ENCODE measurements at regions not wholly inside any gene's neighbourhood (a gene's known extent, or its start where the extent isn't known, plus 50 kb on each side); places are given as distances from the start of the nearest gene placed in this dataset.

DNA sequence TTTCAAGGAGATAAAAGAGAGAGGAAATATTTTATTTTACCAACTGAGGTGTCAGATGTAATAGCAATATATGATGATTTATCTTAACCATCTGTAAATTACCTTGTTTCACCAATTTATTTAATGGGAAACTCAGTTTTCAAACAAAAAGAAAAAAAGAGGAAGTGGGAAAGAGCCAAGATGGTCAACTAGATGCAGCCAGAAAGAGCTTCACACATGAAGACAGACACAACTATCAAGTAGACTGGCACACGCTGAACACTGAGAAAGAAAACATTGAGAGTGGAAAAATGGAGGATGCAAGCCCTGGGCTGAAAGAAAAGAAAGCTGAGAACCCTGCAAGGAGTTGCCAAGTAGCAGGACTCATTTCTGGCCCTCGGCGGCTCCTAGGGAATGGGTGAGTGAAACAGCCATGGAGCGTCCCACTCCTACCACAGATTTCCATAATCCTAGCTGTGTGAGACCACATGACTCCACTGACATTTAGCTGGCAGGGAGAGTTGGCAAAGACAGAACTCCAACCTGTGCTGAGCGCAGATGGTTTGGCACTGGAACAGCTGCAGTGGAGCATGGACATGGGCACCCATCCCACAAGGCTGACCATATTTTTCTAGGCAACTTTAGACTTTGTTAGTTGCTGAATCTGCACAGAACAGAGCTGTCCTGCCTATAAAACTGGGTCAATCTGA lies 409.3 kb downstream of the FAM47B start:
- H3K79me2 ChIP-seq (ENCODE audit: low read depth) = no peaks in the 10 kb centered on the region
- H2AFZ ChIP-seq = no peak overlapping the region
- CTCF ChIA-PET = no interaction called here
- no peak overlapping the region for H3K27ac ChIP-seq
- TF ChIP-seq EZH2 (IDR thresholded peaks at IDR 0.05; ENCODE audit: low read depth) = no peak
- TF ChIP-seq, protein P1, sequence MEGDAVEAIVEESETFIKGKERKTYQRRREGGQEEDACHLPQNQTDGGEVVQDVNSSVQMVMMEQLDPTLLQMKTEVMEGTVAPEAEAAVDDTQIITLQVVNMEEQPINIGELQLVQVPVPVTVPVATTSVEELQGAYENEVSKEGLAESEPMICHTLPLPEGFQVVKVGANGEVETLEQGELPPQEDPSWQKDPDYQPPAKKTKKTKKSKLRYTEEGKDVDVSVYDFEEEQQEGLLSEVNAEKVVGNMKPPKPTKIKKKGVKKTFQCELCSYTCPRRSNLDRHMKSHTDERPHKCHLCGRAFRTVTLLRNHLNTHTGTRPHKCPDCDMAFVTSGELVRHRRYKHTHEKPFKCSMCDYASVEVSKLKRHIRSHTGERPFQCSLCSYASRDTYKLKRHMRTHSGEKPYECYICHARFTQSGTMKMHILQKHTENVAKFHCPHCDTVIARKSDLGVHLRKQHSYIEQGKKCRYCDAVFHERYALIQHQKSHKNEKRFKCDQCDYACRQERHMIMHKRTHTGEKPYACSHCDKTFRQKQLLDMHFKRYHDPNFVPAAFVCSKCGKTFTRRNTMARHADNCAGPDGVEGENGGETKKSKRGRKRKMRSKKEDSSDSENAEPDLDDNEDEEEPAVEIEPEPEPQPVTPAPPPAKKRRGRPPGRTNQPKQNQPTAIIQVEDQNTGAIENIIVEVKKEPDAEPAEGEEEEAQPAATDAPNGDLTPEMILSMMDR (conservative IDR thresholded peaks at IDR 0.05) = no peak
- BruUV-seq (replicated peaks) = no TSS peak
- no peaks in the 10 kb centered on the region for H3K27me3 ChIP-seq (ENCODE audit: insufficient read depth, low read depth)
- no peaks in the 10 kb centered on the region for H3K36me3 ChIP-seq (ENCODE audit: low read depth)
- H3K9me2 ChIP-seq (ENCODE audit: insufficient read depth) = no peaks in the 10 kb centered on the region
- POLR2A ChIA-PET (ENCODE audit: unreplicated experiment) = no interaction called here
- no peaks in the 10 kb centered on the region for H4K20me1 ChIP-seq (ENCODE audit: insufficient read depth)
- no peak for DNase-seq
- H3K4me1 ChIP-seq (replicated peaks; ENCODE audit: insufficient read depth) = no peaks in the 10 kb centered on the region
- no peak overlapping the region for H3K4me3 ChIP-seq
- H3K9me3 ChIP-seq (ENCODE audit: insufficient read depth, low read depth) = no peaks in the 10 kb centered on the region
- no peak overlapping the region for H3K4me2 ChIP-seq
- intact Hi-C loops (cut with micrococcal nuclease; ENCODE audit: unreplicated experiment) = no loop called here
- no peaks in the 10 kb centered on the region for H3F3A ChIP-seq (ENCODE audit: insufficient read depth, low read depth)

DNA sequence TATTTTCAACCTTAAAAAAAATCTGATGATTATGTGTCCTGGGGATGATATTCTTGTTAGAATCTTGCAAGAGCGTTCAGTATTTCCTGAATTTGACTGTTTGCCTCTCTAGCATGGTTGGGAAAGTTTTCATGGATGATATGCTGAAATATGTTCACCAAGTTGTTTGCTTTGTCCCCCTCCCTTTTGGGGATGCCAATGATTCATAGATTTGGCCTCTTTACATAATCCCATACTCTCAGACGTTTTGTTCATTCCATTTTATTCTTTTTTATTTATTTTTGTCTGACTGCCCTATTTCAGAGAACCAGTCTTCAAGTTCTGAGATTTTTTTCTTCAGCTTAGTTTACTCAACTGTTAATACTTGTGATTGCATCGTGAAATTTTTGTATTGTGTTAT lies 415.1 kb downstream of the FAM47B start:
- Histone ChIP-seq H3F3A (ENCODE audit: insufficient read depth, low read depth) (no peaks in the 10 kb centered on the region), H2AFZ (no peak overlapping the region), H3K36me3 (ENCODE audit: low read depth) (no peaks in the 10 kb centered on the region), H3K27ac (no peak overlapping the region), H3K79me2 (ENCODE audit: low read depth) (no peaks in the 10 kb centered on the region), H3K27me3 (ENCODE audit: insufficient read depth, low read depth) (no peaks in the 10 kb centered on the region), H3K9me2 (ENCODE audit: insufficient read depth) (no peaks in the 10 kb centered on the region), H4K20me1 (ENCODE audit: insufficient read depth) (no peaks in the 10 kb centered on the region), H3K4me2 (no peak overlapping the region), H3K4me3 (no peak overlapping the region), H3K9me3 (ENCODE audit: insufficient read depth, low read depth) (no peaks in the 10 kb centered on the region), H3K4me1 (replicated peaks; ENCODE audit: insufficient read depth) (no peaks in the 10 kb centered on the region)
- intact Hi-C loops (cut with micrococcal nuclease; ENCODE audit: unreplicated experiment) = no loop called here
- TF ChIP-seq, protein P1 (conservative IDR thresholded peaks at IDR 0.05) = no peak
- no peak for TF ChIP-seq EZH2 (IDR thresholded peaks at IDR 0.05; ENCODE audit: low read depth)
- ChIA-PET CTCF (no interaction called here), POLR2A (ENCODE audit: unreplicated experiment) (no interaction called here)
- no TSS peak for BruUV-seq (replicated peaks)
- no peak for DNase-seq

DNA sequence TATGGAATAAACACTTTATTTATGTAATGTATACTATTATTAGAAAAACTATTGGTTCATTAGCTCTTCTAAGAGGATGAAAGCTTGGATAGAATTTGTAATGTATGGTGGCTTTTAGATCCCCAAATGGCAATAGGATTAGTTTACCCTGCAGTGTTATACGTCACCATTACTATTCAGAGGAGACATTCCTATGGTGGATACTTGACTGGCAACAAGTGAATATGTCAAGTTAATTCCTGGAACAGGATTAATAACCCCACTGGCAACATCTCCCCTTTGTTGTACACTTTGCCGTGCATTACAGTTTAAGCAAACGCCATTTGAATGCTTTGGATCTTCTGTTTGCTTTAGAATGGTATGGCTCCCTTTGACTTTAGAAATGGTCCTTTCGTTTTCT lies 420.3 kb downstream of the FAM47B start:
- H3F3A ChIP-seq (ENCODE audit: insufficient read depth, low read depth) = no peaks in the 10 kb centered on the region
- no peaks in the 10 kb centered on the region for H3K79me2 ChIP-seq (ENCODE audit: low read depth)
- no peak overlapping the region for H3K4me3 ChIP-seq
- no peak for DNase-seq
- no peaks in the 10 kb centered on the region for H3K36me3 ChIP-seq (ENCODE audit: low read depth)
- POLR2A ChIA-PET (ENCODE audit: unreplicated experiment) = no interaction called here
- H3K4me1 ChIP-seq (replicated peaks; ENCODE audit: insufficient read depth) = no peaks in the 10 kb centered on the region
- H3K9me2 ChIP-seq (ENCODE audit: insufficient read depth) = no peaks in the 10 kb centered on the region
- H3K4me2 ChIP-seq = no peak overlapping the region
- H3K9me3 ChIP-seq (ENCODE audit: insufficient read depth, low read depth) = no peaks in the 10 kb centered on the region
- no TSS peak for BruUV-seq (replicated peaks)
- intact Hi-C loops (cut with micrococcal nuclease; ENCODE audit: unreplicated experiment) = no loop called here
- TF ChIP-seq, protein P1 (conservative IDR thresholded peaks at IDR 0.05) = no peak
- no peak for TF ChIP-seq EZH2 (IDR thresholded peaks at IDR 0.05; ENCODE audit: low read depth)
- H3K27me3 ChIP-seq (ENCODE audit: insufficient read depth, low read depth) = no peaks in the 10 kb centered on the region
- CTCF ChIA-PET = no interaction called here
- H3K27ac ChIP-seq = no peak overlapping the region
- H2AFZ ChIP-seq = no peak overlapping the region
- no peaks in the 10 kb centered on the region for H4K20me1 ChIP-seq (ENCODE audit: insufficient read depth)
